Endodermal cell (in vitro differentiated cells): ENCODE measurements at regions not wholly inside any gene's neighbourhood (a gene's known extent, or its start where the extent isn't known, plus 50 kb on each side); places are given as distances from the start of the nearest gene placed in this dataset.

Experiments
- DNase-seq: peaks from one replicate; pipeline ENCODE4 v3.0.0-alpha.2; 2017
- H3K27ac ChIP-seq: 2 replicates; pipeline ENCODE4 v1.5.1; 2013; ENCODE audit warnings: mild to moderate bottlenecking, low read depth, low read length, moderate library complexity
- H3K27me3 ChIP-seq: 2 replicates; pipeline ENCODE4 v1.6.1; 2013; ENCODE audit warnings: mild to moderate bottlenecking, low read length, moderate library complexity; ENCODE audit not compliant: insufficient read depth, control insufficient read depth, poor library complexity, severe bottlenecking
- H3K36me3 ChIP-seq: 2 replicates; pipeline ENCODE4 v1.7.0; 2013; ENCODE audit warnings: mild to moderate bottlenecking, low read length, moderate library complexity; ENCODE audit not compliant: control insufficient read depth, insufficient read depth
- H3K4me1 ChIP-seq: one replicate; pipeline ENCODE4 v1.7.0; 2013; ENCODE audit warnings: low read length; ENCODE audit not compliant: control insufficient read depth, insufficient read depth
- H3K4me3 ChIP-seq: 2 replicates; pipeline ENCODE4 v1.5.1; 2013; ENCODE audit warnings: mild to moderate bottlenecking, low read length, moderate library complexity
- H3K9ac ChIP-seq: 2 replicates; pipeline ENCODE4 v1.6.1; 2013; ENCODE audit warnings: mild to moderate bottlenecking, low read length, moderate library complexity; ENCODE audit not compliant: poor library complexity, severe bottlenecking; ENCODE audit errors: extremely low read depth
- H3K9me3 ChIP-seq: 2 replicates; pipeline ENCODE4 v1.6.1; 2013; ENCODE audit warnings: mild to moderate bottlenecking, low read length, moderate library complexity; ENCODE audit not compliant: control insufficient read depth
- H3K27ac Mint-ChIP-seq: 2 replicates; pipeline ENCODE4 v1.8.0; 2020; ENCODE audit warnings: mixed read lengths
- H3K27me3 Mint-ChIP-seq: 2 replicates; pipeline ENCODE4 v1.8.0; 2021; ENCODE audit warnings: mild to moderate bottlenecking, mixed read lengths; ENCODE audit not compliant: insufficient read depth
- H3K36me3 Mint-ChIP-seq: 2 replicates; pipeline ENCODE4 v1.8.0; 2020; ENCODE audit warnings: low read depth, mixed read lengths
- H3K4me1 Mint-ChIP-seq: 2 replicates; pipeline ENCODE4 v1.8.0; 2020; ENCODE audit warnings: mixed read lengths
- H3K4me3 Mint-ChIP-seq: 2 replicates; pipeline ENCODE4 v1.8.0; 2020; ENCODE audit warnings: mild to moderate bottlenecking, moderate library complexity, mixed read lengths
- H3K9me3 Mint-ChIP-seq: 2 replicates; pipeline ENCODE4 v1.8.0; 2020; ENCODE audit warnings: mild to moderate bottlenecking, mixed read lengths
- CTCF ChIP-seq: fragments of 200-600 bp; sonication (generic); conservative IDR thresholded peaks from 2 replicates; pipeline ENCODE4 v1.5.0; 2021; ENCODE audit warnings: antibody characterized with exemption, mild to moderate bottlenecking
- WGBS, 2 experiments: methylation state at CpG; one replicate each; pipeline versions ENCODE4 v1.1.5 to v1.1.7; 2013; ENCODE audit warnings: missing lambda C conversion rate in 2 of 2, mixed read lengths in 1 of 2; ENCODE audit not compliant: insufficient coverage in 1 of 2, insufficient read length in 1 of 2; 5-methylcytosine and 5-hydroxymethylcytosine counted together

DNA sequence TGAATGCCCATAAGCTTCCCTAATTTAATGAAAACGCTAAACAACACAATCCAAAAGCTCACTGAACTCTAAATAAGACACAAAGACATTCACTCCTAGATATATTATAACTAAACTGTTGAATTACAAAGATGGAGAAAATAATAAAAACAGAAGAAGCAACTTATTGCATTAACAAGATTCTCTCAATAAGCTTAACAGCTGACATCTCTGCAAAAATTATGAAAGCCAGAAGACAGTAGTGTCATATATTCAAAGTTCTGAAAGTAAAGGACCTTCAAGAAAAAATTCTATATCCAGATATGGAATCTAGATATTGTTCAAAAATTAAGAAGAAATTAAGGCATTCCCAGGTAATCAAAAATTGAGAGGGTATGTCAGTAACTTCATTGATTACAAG lies 957.8 kb upstream of the TYRP1 start:
- TF ChIP-seq CTCF: no peak
- Mint-ChIP-seq H3K9me3 (peaks cover 30% of the 10 kb centered on the region), H3K27me3 (no peaks in the 10 kb centered on the region), H3K4me1 (no peaks in the 10 kb centered on the region), H3K27ac (no peak overlapping the region), H3K4me3 (no peak overlapping the region), H3K36me3 (no peaks in the 10 kb centered on the region)
- Histone ChIP-seq H3K4me1 (no peaks in the 10 kb centered on the region), H3K27me3 (no peaks in the 10 kb centered on the region), H3K9ac (no peak overlapping the region), H3K27ac (no peak overlapping the region), H3K36me3 (no peaks in the 10 kb centered on the region), H3K4me3 (no peak overlapping the region), H3K9me3 (peaks cover 24% of the 10 kb centered on the region)
- DNase-seq: no peak
- WGBS, 2 experiments: no CpG with 5 or more reads among the region's 1 CpG

- H3K4me1 ChIP-seq: no peaks in the 10 kb centered on the region
- no peak overlapping the region for H3K4me3 ChIP-seq
- Mint-ChIP-seq H3K27ac (no peak overlapping the region), H3K36me3 (no peaks in the 10 kb centered on the region), H3K9me3 (no peaks in the 10 kb centered on the region), H3K27me3 (no peaks in the 10 kb centered on the region), H3K4me3 (no peak overlapping the region), H3K4me1 (no peaks in the 10 kb centered on the region)
- WGBS, 2 experiments: 100% methylated on average over 1 of the region's 1 CpG; no CpG with 5 or more reads in 1 of the 2 experiments
- no peaks in the 10 kb centered on the region for H3K36me3 ChIP-seq
- no peak for DNase-seq
- peaks cover 8% of the 10 kb centered on the region for H3K27me3 ChIP-seq
- no peak for TF ChIP-seq CTCF
- H3K9me3 ChIP-seq: no peaks in the 10 kb centered on the region
- no peak overlapping the region for H3K9ac ChIP-seq
- H3K27ac ChIP-seq: no peak overlapping the region
Observed at GRCh38 chr9:11742471-11742870, 950.7 kb upstream of the TYRP1 start.

GRCh38 chr9:11743356-11743755 lies 949.8 kb upstream of the TYRP1 start:
- TF ChIP-seq CTCF: no peak
- no peak for DNase-seq
- 91 to 94% methylated on average over 2 of the region's 2 CpGs for WGBS, 2 experiments

More at GRCh38 chr9:11743356-11743755, 949.8 kb upstream of the TYRP1 start:
- Mint-ChIP-seq H3K4me1 (no peaks in the 10 kb centered on the region), H3K27me3 (no peaks in the 10 kb centered on the region), H3K9me3 (no peaks in the 10 kb centered on the region), H3K36me3 (no peaks in the 10 kb centered on the region), H3K27ac (no peak overlapping the region), H3K4me3 (no peak overlapping the region)
- H3K36me3 ChIP-seq: no peaks in the 10 kb centered on the region
- peaks cover 12% of the 10 kb centered on the region for H3K27me3 ChIP-seq
- no peaks in the 10 kb centered on the region for H3K4me1 ChIP-seq
- H3K27ac ChIP-seq: no peak overlapping the region
- no peaks in the 10 kb centered on the region for H3K9me3 ChIP-seq
- no peak overlapping the region for H3K4me3 ChIP-seq
- H3K9ac ChIP-seq: no peak overlapping the region
